Cardiac septum (tissue), 1 donor: ENCODE measurements at regions not wholly inside any gene's neighbourhood (a gene's known extent, or its start where the extent isn't known, plus 50 kb on each side); places are given as distances from the start of the nearest gene placed in this dataset.

Experiments used
- DNase-seq: peaks from one replicate; pipeline ENCODE4 v3.0.0-alpha.2; 2020; ENCODE audit warnings: low spot score
- intact Hi-C: fragments of 100-400 bp; cut with DNase I; formaldehyde crosslinking; loops from one replicate; pipeline ENCODE4 v1.14.0; 2022
- donor health status: DM: no; HTN: no; CAD: no.

GRCh38 chr2:155382776-155383175 is 684.3 kb downstream of the KCNJ3 start:
- intact Hi-C loops: no loop called here
- DNase-seq: no peak

- DNase-seq: no peak
Observed at GRCh38 chr2:155381436-155381835, 682.9 kb downstream of the KCNJ3 start.

GRCh38 chr2:155379494-155379893 is 681.0 kb downstream of the KCNJ3 start:
- intact Hi-C loops: no loop called here
- no peak for DNase-seq

More at GRCh38 chr2:155381436-155381835, 682.9 kb downstream of the KCNJ3 start:
- intact Hi-C loops: no loop called here

GRCh38 chr2:155377931-155378444 is 679.5 kb downstream of the KCNJ3 start:
- intact Hi-C loops: no loop called here

DNA sequence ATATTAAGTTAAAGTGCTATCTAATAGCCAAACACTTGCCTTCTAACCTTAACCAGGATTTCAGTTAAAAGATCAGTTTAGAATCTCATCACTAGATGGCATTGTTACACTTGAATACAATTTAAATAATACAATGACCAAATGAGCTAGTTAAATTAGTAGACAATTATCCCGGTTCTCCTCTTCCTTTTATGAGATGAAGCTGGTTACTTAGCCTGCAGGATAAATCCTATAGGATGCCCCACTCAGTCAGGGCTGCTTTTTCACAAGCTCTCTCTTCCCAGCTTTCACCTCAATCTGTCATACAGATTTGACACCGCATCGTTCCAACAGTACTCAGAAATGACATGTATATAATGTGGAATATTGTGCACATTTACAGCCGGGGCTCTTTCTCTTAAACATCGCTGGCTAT is 678.8 kb downstream of the KCNJ3 start:
- DNase-seq: no peak
- intact Hi-C loops: no loop called here

More at GRCh38 chr2:155377931-155378444, 679.5 kb downstream of the KCNJ3 start:
- no peak for DNase-seq

DNA sequence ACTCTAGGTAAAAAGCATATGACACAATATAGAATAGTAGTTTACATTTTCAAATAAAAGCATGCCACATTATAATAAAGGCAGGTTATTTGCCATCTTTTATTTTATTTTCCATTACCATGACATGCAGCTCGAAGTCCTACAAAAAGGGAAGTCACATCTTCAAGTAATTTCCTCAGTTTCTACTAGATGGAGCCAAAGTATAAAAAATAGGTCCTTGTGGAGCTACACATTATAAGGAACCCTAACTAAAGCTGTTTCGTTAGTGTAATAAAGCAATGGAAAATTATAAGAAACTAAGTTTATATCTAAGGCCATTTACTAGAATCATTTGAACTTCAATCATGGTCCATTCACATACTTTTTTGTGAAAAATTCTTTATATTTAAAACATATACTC is 674.5 kb downstream of the KCNJ3 start:
- intact Hi-C loops: loop anchor here (5.0 kb wide), 1 partner anchor 1819 kb away; no protein-coding TSS in a partner anchor
- DNase-seq: no peak

GRCh38 chr2:155368934-155369333 is 670.4 kb downstream of the KCNJ3 start:
- intact Hi-C loops: no loop called here
- no peak for DNase-seq

- intact Hi-C loops: no loop called here
- no peak for DNase-seq
Observed at GRCh38 chr2:155364766-155365165, 666.3 kb downstream of the KCNJ3 start.

GRCh38 chr2:155363349-155363888 is 664.9 kb downstream of the KCNJ3 start:
- no peak for DNase-seq
- intact Hi-C loops: no loop called here

DNA sequence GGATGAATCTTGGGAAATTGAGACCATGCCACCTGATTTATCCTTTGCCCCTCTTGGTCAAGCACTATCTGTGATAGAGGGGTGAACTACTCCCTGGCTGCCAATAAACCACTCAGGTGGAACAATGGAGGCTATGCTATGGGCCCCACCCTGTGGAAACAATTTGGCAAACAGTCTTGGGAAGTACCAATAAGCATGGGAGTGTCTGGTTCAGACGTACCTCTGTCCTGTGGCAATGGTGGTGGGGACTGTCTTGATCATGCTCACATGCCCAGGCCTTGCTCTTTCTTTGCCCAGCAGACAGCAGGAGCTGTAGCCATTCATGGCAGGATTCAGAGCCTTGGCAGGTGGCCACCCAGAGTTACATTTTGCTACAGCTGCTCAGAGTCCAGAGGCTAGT is 658.7 kb downstream of the KCNJ3 start:
- DNase-seq: no peak
- intact Hi-C loops: no loop called here

- intact Hi-C loops: no loop called here
- DNase-seq: no peak
Observed at GRCh38 chr2:155356250-155356649, 657.8 kb downstream of the KCNJ3 start.

DNA sequence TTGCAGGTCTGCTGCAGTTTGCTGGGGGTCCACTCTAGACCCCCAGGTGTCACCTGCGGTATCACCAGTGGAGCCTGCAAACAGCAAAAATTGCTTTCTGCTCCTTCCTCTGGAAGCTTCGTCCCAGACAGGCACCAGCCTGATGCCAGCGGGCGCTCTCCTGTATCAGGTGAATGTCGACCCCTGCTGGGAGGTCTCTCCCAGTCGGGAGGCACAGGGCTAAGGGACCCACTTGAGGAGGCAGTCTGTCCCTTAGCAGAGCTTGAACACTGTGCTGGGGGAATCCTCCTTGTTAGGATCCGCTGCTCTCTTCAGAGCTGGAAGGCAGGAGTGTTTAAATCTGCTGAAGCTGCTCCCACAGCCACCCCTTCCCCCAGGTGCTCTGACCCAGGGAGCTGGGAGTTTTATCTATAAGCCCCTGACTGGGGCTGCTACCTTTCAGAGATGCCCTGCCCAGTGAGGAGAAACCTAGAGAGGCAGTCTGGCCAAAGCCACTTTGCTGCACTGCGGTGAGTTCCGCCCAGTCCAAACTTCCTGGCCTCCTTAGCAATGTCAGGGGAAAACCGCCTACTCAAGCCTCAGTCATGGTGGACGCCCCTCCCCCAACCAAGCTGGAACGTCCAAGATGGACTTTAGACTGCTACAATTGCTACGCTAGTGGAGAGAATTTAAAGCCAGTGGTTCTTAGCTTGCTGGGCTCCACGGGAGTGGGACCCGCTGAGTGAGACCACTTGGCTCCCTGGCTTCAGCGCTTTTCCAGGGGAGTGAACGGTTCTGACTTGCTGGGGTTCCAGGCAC is 652.5 kb downstream of the KCNJ3 start:
- intact Hi-C loops: no loop called here

DNA sequence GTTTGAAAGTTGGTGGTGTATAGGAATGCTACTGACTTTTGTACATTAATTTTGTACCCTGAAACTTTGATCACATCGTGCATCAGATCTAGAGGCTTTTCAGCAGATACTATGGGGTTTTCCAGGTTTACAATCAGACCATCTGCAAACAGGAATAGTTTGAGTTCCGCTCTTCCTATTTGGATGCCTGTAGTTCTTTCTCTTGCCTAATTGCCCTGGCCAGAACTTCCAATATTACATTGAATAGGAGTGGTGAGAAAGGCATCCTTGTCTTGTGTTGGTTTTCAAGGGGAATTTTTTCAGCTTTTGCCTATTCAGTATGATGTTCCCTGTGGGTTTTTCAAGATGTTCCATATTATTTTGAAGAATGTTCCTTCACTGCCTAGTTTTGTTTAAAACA is 633.5 kb downstream of the KCNJ3 start:
- intact Hi-C loops: no loop called here
- DNase-seq: no peak

More for the DNA sequence above, 652.5 kb downstream of the KCNJ3 start:
- DNase-seq: no peak

GRCh38 chr2:155320236-155320635 is 621.7 kb downstream of the KCNJ3 start:
- no peak for DNase-seq
- intact Hi-C loops: no loop called here

DNA sequence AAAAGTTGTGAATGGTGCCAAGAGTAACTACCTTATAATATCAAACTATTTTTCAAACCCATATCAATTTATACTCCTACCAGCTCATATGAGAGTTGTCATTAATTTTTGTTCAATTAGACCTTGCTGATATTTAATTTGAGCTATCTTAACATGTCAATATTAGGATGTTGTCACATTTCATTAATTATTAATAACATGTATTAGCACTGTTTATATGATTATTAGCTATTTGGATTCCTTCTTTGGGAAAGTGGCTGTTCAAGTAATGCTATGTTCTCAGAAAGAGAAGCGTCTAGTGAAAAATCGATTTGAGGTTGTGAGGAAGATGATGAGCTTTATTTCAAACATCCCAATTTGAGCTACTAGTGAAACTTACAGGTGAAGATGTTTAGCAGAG is 620.2 kb downstream of the KCNJ3 start:
- no peak for DNase-seq
- intact Hi-C loops: no loop called here

DNA sequence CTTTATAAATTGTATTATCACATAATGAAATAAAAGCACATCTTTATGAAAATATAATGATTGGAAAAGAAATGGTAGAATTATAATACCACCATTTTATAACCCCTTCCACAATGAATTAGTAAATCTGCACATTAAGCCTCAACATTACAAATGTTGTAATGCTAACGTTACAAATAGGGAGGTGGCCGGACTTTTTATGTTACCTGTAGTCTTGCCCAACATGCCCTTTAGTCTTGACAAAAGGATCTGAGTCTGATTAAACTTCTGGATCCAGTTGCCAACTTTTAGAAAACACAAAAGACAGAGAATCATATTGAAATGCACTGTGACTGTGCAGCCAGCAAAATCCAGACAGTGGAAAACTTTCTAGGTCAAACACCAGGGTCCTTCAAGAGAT is 617.3 kb downstream of the KCNJ3 start:
- intact Hi-C loops: no loop called here
- no peak for DNase-seq

DNA sequence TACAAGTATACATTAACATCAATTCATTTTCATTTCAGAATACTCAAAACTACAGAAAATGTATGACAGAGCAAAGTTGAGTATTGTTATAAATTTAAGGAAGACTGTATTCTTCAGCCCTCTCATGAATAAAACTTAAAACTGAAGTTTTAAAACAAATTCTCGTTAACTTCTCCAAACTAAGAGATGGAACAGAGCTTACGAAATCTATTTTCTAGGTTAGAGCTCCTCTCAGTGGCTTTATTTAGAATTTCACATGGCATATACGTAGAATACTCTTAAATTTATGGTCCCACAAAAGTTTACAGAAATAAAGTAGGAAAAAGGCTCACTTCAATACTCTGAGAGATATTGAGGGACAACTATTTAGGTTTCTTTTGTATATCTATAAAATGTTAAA is 612.1 kb downstream of the KCNJ3 start:
- intact Hi-C loops: no loop called here
- no peak for DNase-seq

- intact Hi-C loops: no loop called here
- no peak for DNase-seq
Observed at GRCh38 chr2:155309483-155309882, 611.0 kb downstream of the KCNJ3 start.

GRCh38 chr2:155308367-155309009 is 610.0 kb downstream of the KCNJ3 start:
- no peak for DNase-seq
- intact Hi-C loops: no loop called here

- DNase-seq: no peak
- intact Hi-C loops: no loop called here
Observed at GRCh38 chr2:155301221-155301620, 602.7 kb downstream of the KCNJ3 start.

DNA sequence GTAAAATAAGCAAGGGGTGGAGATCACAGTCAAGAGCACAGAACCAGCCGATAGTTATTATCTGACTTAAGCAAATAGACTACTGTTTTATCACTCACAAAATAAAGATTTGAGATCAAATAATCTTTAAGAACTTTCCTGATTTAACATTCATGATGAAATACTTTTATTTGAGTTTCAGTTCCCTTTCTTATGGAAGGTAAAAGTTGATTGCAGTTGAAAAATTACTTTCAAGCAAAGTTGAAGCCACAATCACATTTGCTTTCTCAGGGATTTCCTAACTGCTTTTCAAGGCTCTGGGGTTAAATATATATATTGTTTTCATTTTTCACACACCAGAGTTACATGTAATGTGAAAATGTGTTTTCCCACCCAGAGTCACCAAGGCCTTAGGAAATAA is 599.5 kb downstream of the KCNJ3 start:
- intact Hi-C loops: no loop called here
- DNase-seq: no peak
